HG03575 (cell line): ENCODE measurements at regions not wholly inside any gene's neighbourhood (a gene's known extent, or its start where the extent isn't known, plus 50 kb on each side); places are given as distances from the start of the nearest gene placed in this dataset.

Experiments used
- ATAC-seq: cut with Tn5 transposase; IDR thresholded peaks from one replicate; pipeline ENCODE4 v1.9.1; 2021; ENCODE audit not compliant: unreplicated experiment, insufficient number of reproducible peaks, low FRiP score; ENCODE audit errors: extremely low read depth

GRCh38 chr10:54853883-54854282 is 52.9 kb upstream of the PCDH15 start:
- ATAC-seq = no peak
